Neural cell (in vitro differentiated cells): ENCODE measurements at regions not wholly inside any gene's neighbourhood (a gene's known extent, or its start where the extent isn't known, plus 50 kb on each side); places are given as distances from the start of the nearest gene placed in this dataset.

Source experiments
- CTCF ChIP-seq: fragments of 450-650 bp; IDR thresholded peaks from 2 replicates; pipeline ENCODE4 v1.5.1; 2014; ENCODE audit warnings: antibody characterized with exemption, mild to moderate bottlenecking, moderate library complexity; ENCODE audit not compliant: poor library complexity, severe bottlenecking
- EZH2 ChIP-seq: fragments of 200-600, 300-800 bp; shearing (Covaris generic), sonication (generic); IDR thresholded peaks from 2 replicates; pipeline ENCODE4 v1.6.1; 2014; ENCODE audit warnings: antibody characterized with exemption, low read length, borderline replicate concordance, mild to moderate bottlenecking; ENCODE audit not compliant: insufficient read depth, poor library complexity, severe bottlenecking
- POLR2AphosphoS5 ChIP-seq: IDR thresholded peaks from 2 replicates; pipeline ENCODE4 v1.6.1; 2012
- RAD21 ChIP-seq: fragments of 450-650 bp; conservative IDR thresholded peaks from 2 replicates; pipeline ENCODE4 v1.6.1; 2014; ENCODE audit warnings: antibody characterized with exemption, mild to moderate bottlenecking, moderate library complexity
- REST ChIP-seq: IDR thresholded peaks from 2 replicates; pipeline ENCODE4 v1.6.1; 2012; ENCODE audit warnings: borderline replicate concordance
- TAF1 ChIP-seq: IDR thresholded peaks from 2 replicates; pipeline ENCODE4 v1.6.1; 2012; ENCODE audit warnings: low read depth

DNA sequence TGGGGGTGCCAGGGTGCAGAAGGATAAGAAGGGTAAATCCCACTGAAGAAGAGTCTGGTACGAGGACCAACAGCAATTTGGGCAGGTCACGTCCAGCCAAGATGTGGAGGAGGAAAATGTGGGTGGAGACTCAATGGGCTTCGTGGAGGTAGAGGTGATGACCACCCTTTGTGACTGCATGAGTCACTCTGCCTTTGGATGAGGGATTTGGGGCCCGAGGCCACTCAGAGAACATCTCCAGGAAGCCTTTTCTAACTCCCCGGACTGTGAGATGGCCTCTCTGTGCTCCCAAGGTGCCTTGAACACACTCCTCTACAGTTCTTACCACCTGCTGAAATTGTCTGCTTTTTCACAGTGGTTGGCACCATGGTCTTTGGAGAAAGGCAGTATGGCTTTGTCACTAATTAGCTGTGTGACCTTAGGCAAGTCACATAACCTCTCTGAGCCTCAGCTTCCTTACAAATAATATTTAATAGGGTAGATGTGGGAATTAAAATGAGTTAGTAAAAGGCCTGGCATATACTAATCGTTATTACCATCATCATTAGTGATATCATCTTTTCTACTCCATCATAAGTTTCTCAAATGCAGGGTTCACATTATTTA is 67.0 kb upstream of the ARHGAP5 start:
- TF ChIP-seq RAD21 (no peak), EZH2 (no peak), REST (no peak), CTCF (no peak), POLR2AphosphoS5 (no peak), TAF1 (no peak)
